Natural killer cell (primary cell): ENCODE measurements at regions not wholly inside any gene's neighbourhood (a gene's known extent, or its start where the extent isn't known, plus 50 kb on each side); places are given as distances from the start of the nearest gene placed in this dataset.

Source experiments
- ATAC-seq, 3 donors: fragments of 150-1000 bp in 2 of 3; fragments of 200-7000 bp in 1 of 3; cut with Tn5 transposase; 1 replicate in 1 of 3; 2 replicates in 2 of 3; pipeline ENCODE4 v1.10.0; 2021; ENCODE audit warnings: mild to moderate bottlenecking in 2 of 3, moderate library complexity in 2 of 3
- DNase-seq, 2 donors: peaks; one replicate each; pipeline versions ENCODE4 v3.0.0 to v3.0.0-alpha.2; 2013 to 2021; ENCODE audit warnings: mixed read lengths in 1 of 2
- H3K27ac ChIP-seq: one replicate; pipeline ENCODE4 v1.5.1; 2013; ENCODE audit warnings: mild to moderate bottlenecking, low read length
- H3K27me3 ChIP-seq: one replicate; pipeline ENCODE4 v1.6.1; 2013; ENCODE audit warnings: low read length; ENCODE audit not compliant: control insufficient read depth, insufficient read depth
- H3K36me3 ChIP-seq: one replicate; pipeline ENCODE4 v1.6.1; 2013; ENCODE audit warnings: low read length; ENCODE audit not compliant: control insufficient read depth, insufficient read depth
- H3K4me1 ChIP-seq: one replicate; pipeline ENCODE4 v1.6.1; 2013; ENCODE audit warnings: low read length; ENCODE audit not compliant: control insufficient read depth, insufficient read depth
- H3K4me3 ChIP-seq: one replicate; pipeline ENCODE4 v1.5.1; 2013; ENCODE audit warnings: low read length
- H3K9me3 ChIP-seq: one replicate; pipeline ENCODE4 v1.6.1; 2013; ENCODE audit warnings: low read length; ENCODE audit not compliant: control insufficient read depth, insufficient read depth
- H3K27ac Mint-ChIP-seq, 2 donors: one replicate each; pipeline ENCODE4 v1.8.0; 2022; ENCODE audit warnings: mild to moderate bottlenecking in 2 of 2, mixed read lengths in 2 of 2, moderate library complexity in 1 of 2
- H3K27me3 Mint-ChIP-seq, 2 donors: one replicate each; pipeline ENCODE4 v1.8.0; 2022; ENCODE audit warnings: low read depth in 2 of 2, mixed read lengths in 2 of 2
- H3K36me3 Mint-ChIP-seq: one replicate; pipeline ENCODE4 v1.8.0; 2022; ENCODE audit warnings: mixed read lengths
- H3K4me1 Mint-ChIP-seq, 2 donors: one replicate each; pipeline ENCODE4 v1.8.0; 2022; ENCODE audit warnings: mixed read lengths in 2 of 2
- H3K4me3 Mint-ChIP-seq: one replicate; pipeline ENCODE4 v1.8.0; 2022; ENCODE audit warnings: mild to moderate bottlenecking, moderate library complexity, mixed read lengths
- H3K9me3 Mint-ChIP-seq, 2 donors: one replicate each; pipeline ENCODE4 v1.8.0; 2022; ENCODE audit warnings: mixed read lengths in 2 of 2
- CTCF ChIP-seq: fragments of 200-600 bp; IDR thresholded peaks from one replicate; pipeline ENCODE4 v1.8.0; 2022; ENCODE audit warnings: antibody characterized with exemption
- WGBS: methylation state at CpG from one replicate; pipeline ENCODE4 v1.1.7; 2013; ENCODE audit warnings: missing lambda C conversion rate; ENCODE audit not compliant: insufficient coverage; 5-methylcytosine and 5-hydroxymethylcytosine counted together
- intact Hi-C: fragments of 100-400 bp; cut with micrococcal nuclease; formaldehyde crosslinking; loops from one replicate; pipeline ENCODE4 v1.14.2; 2022

GRCh38 chr12:91773749-91774429, 371.8 kb downstream of the BTG1 start:
- intact Hi-C loops = no loop called here
- H3K27ac ChIP-seq = no peak overlapping the region
- no peaks in the 10 kb centered on the region for H3K4me1 ChIP-seq
- no peak for ATAC-seq
- 93% methylated on average over 4 of the region's 4 CpGs for WGBS
- no peak overlapping the region for H3K4me3 Mint-ChIP-seq
- no peak for DNase-seq
- H3K4me1 Mint-ChIP-seq = no peaks in the 10 kb centered on the region
- no peaks in the 10 kb centered on the region for H3K36me3 ChIP-seq
- H3K27me3 Mint-ChIP-seq = peaks cover 0 to 17% of the 10 kb centered on the region in 2 donors
- no peak for TF ChIP-seq CTCF
- no peak overlapping the region for H3K27ac Mint-ChIP-seq
- H3K36me3 Mint-ChIP-seq = no peaks in the 10 kb centered on the region
- no peaks in the 10 kb centered on the region for H3K9me3 ChIP-seq
- H3K4me3 ChIP-seq = no peak overlapping the region
- no peaks in the 10 kb centered on the region for H3K27me3 ChIP-seq
- no peaks in the 10 kb centered on the region for H3K9me3 Mint-ChIP-seq

- TF ChIP-seq CTCF = no peak
- no peak overlapping the region for H3K4me3 ChIP-seq
- Mint-ChIP-seq H3K9me3 (no peaks in the 10 kb centered on the region), H3K4me1 (no peaks in the 10 kb centered on the region), H3K36me3 (no peaks in the 10 kb centered on the region), H3K4me3 (no peak overlapping the region), H3K27ac (no peak overlapping the region), H3K27me3 (peaks cover 0 to 2% of the 10 kb centered on the region in 2 donors)
- no peak overlapping the region for H3K27ac ChIP-seq
- H3K9me3 ChIP-seq = no peaks in the 10 kb centered on the region
- WGBS = 94% methylated on average over 2 of the region's 2 CpGs
- H3K27me3 ChIP-seq = no peaks in the 10 kb centered on the region
- DNase-seq = no peak
- H3K36me3 ChIP-seq = no peaks in the 10 kb centered on the region
- intact Hi-C loops = no loop called here
- ATAC-seq = no peak
- H3K4me1 ChIP-seq = no peaks in the 10 kb centered on the region
Observed at GRCh38 chr12:91772411-91772810, 373.2 kb downstream of the BTG1 start.

GRCh38 chr12:91769736-91770135, 375.9 kb downstream of the BTG1 start:
- H3K36me3 ChIP-seq = no peaks in the 10 kb centered on the region
- Mint-ChIP-seq H3K36me3 (no peaks in the 10 kb centered on the region), H3K4me3 (no peak overlapping the region), H3K27me3 (no peaks in the 10 kb centered on the region), H3K9me3 (no peaks in the 10 kb centered on the region), H3K4me1 (no peaks in the 10 kb centered on the region), H3K27ac (no peak overlapping the region)
- H3K9me3 ChIP-seq = no peaks in the 10 kb centered on the region
- DNase-seq (no peak), ATAC-seq (no peak)
- intact Hi-C loops = no loop called here
- 84% methylated on average over 2 of the region's 2 CpGs for WGBS
- no peaks in the 10 kb centered on the region for H3K4me1 ChIP-seq
- H3K4me3 ChIP-seq = no peak overlapping the region
- no peaks in the 10 kb centered on the region for H3K27me3 ChIP-seq
- no peak for TF ChIP-seq CTCF
- no peak overlapping the region for H3K27ac ChIP-seq

GRCh38 chr12:91767237-91767636, 378.4 kb downstream of the BTG1 start:
- no peaks in the 10 kb centered on the region for H3K4me1 ChIP-seq

More at GRCh38 chr12:91767237-91767636, 378.4 kb downstream of the BTG1 start:
- no peaks in the 10 kb centered on the region for H3K9me3 Mint-ChIP-seq
- intact Hi-C loops = no loop called here
- DNase-seq (no peak), ATAC-seq (no peak)
- TF ChIP-seq CTCF = no peak
- no peak overlapping the region for H3K4me3 Mint-ChIP-seq
- 94% methylated on average over 1 of the region's 1 CpG for WGBS
- Histone ChIP-seq H3K4me3 (no peak overlapping the region), H3K27ac (no peak overlapping the region), H3K9me3 (no peaks in the 10 kb centered on the region), H3K36me3 (no peaks in the 10 kb centered on the region), H3K27me3 (no peaks in the 10 kb centered on the region)
- H3K4me1 Mint-ChIP-seq = no peaks in the 10 kb centered on the region
- H3K27me3 Mint-ChIP-seq = peaks cover 0 to 4% of the 10 kb centered on the region in 2 donors
- H3K36me3 Mint-ChIP-seq = no peaks in the 10 kb centered on the region
- H3K27ac Mint-ChIP-seq = no peak overlapping the region
